ENCODE measurements at regions not wholly inside any gene's neighbourhood (a gene's known extent, or its start where the extent isn't known, plus 50 kb on each side); places are given as distances from the start of the nearest gene placed in this dataset.

DNA sequence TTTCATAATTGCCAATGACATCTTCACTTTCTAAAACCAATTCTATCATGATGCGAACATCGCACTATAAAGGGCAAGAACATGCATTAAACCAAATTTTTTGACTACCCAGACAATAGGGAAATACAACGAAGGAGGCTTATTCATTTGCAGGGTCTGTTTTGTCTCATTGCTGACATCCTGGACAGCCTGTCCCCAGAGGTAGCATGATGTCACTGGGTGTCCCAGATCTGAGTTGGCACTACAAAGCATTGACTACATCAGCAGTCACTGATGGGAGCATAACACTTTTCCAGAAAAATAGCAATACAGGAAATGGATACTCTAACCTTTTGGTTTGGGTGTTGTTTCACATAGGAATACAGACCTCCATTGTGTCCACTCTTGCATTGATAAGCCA lies 180.3 kb downstream of the TMEM182 start:
- TF ChIP-seq, protein P1, sequence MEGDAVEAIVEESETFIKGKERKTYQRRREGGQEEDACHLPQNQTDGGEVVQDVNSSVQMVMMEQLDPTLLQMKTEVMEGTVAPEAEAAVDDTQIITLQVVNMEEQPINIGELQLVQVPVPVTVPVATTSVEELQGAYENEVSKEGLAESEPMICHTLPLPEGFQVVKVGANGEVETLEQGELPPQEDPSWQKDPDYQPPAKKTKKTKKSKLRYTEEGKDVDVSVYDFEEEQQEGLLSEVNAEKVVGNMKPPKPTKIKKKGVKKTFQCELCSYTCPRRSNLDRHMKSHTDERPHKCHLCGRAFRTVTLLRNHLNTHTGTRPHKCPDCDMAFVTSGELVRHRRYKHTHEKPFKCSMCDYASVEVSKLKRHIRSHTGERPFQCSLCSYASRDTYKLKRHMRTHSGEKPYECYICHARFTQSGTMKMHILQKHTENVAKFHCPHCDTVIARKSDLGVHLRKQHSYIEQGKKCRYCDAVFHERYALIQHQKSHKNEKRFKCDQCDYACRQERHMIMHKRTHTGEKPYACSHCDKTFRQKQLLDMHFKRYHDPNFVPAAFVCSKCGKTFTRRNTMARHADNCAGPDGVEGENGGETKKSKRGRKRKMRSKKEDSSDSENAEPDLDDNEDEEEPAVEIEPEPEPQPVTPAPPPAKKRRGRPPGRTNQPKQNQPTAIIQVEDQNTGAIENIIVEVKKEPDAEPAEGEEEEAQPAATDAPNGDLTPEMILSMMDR (IDR thresholded peaks at IDR 0.05) = no peak
- no peak for TF ChIP-seq POLR2AphosphoS5 (IDR thresholded peaks at IDR 0.05)
